Islet of Langerhans (tissue), 1 donor: ENCODE measurements at regions not wholly inside any gene's neighbourhood (a gene's known extent, or its start where the extent isn't known, plus 50 kb on each side); places are given as distances from the start of the nearest gene placed in this dataset.
"Not testable (repeated sequence)": the region's sequence is repeated elsewhere in the genome, so short reads cannot be mapped to it uniquely, and the experiment has no call there.

Experiments
- FAIRE-seq: peaks from one replicate; lab custom pipeline; 2011; peaks lifted over from hg19 to GRCh38; lab: Jason Lieb, UNC

DNA sequence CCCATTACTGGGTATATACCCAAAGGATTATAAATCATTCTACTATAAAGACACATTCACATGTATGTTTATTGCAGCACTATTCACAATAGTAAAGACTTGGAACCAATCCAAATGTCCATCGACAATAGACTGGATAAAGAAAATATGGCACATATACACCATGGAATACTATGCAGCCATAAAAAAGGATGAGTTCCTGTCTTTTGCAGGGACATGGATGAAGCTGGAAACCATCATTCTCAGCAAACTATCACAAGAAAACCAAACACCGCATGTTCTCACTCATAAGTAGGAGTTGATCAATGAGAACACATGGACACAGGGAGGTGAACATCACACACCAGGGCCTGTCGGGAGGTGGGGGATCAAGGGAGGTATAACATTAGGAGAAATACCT, 62.2 kb upstream of the FBXL17 start:
- not testable (repeated sequence) for FAIRE-seq

DNA sequence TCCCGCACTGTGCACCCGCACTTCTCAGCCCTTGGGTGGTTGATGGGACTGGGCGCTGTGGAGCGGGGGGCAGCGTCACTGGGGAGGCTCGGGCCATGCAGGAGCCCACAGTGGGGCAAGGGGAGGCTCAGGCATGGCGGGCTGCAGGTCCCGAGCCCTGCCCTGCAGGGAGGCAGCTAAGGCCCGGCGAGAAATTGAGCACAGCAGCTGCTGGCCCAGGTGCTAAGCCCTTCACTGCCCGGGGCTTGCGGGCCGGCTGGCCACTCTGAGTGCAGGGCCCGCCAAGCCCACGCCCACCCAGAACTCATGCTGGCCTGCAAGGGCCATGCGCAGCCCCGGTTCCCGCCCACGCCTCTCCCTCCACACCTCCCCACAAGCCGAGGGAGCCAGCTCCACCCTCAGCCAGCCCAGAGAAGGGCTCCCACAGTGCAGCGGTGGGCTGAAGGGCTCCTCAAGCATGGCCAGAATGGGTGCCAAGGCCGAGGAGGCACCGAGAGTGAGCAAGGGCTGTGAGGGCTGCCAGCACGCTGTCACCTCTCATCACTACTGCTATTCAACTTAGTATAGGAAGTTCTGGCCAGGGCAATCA, 60.3 kb upstream of the FBXL17 start:
- FAIRE-seq: not testable (repeated sequence)

DNA sequence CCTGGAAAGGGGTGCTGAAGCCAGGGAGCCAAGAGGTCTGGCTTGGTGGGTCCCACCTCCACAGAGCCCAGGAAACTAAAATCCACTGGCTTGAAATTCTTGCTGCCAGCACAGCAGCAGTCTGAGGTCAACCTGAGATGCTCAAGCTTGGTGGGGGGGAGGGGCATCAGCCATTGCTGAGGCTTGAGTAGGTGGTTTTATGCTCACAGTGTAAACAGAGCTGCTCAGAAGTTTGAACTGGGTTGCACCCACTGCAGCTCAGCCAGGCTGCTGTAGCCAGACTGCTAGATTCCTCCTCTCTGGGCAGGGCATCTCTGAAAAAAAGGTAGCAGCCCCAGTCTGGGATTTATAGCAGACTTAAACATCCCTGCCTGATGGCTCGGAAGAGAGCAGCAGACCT, 55.5 kb upstream of the FBXL17 start:
- no peak for FAIRE-seq

DNA sequence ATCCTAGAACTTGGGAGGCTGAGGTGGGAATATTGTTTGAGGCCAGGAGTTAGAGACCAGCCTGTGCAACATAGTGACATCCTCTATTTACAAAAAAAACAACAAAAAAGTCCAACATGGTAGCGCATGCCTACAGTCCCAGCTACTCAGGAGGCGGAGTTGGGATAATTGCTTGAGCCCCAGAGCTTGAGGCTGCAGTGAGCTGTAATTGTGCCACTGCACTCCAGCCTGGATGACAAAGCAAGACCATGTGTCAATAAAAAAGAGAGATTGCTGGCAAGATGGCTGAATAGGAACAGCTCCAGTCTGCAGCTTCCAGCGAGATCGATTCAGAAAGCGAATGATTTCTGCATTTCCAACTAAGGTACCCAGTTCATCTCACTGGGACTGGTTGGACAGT, 54.8 kb upstream of the FBXL17 start:
- FAIRE-seq: no peak

DNA sequence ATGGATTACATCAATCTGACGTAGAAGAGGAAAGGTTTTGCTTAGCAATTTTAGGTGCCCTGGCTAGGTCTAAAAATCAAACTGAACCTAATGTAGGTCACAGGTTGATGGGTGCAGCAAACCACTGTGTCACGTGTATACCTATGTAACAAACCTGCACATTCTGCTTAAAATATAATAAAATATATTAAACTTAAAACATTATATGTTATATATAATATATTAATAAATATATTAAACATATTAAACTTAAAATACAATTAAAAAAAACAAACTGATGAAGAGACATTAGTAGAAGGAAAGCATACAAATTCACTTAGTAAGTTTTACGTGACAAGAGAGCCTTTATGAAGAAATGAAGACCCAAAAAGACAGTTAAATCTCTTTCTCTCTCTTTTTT, 51.7 kb upstream of the FBXL17 start:
- no peak for FAIRE-seq

DNA sequence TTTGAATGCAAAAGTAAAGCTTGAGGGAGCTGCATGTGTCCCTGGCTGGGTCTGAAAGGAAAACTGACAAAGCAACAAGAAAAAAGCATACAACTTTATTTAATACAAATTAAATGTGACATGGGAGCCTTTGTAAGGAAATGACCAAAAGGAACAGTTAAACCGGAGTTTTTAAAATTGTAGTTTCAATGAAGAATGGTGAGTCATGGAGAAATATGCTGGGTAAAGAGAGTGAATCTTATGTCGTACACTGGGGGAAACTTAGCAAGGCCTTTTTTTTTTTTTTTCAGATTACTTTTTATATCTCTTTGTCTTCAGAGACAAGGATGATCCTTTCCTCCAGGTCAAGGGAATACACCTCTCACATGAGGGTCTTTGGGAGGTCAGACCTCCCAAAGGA, 50.1 kb upstream of the FBXL17 start:
- no peak for FAIRE-seq
